GM12864 (cell line): ENCODE measurements at regions not wholly inside any gene's neighbourhood (a gene's known extent, or its start where the extent isn't known, plus 50 kb on each side); places are given as distances from the start of the nearest gene placed in this dataset.

Source experiments
- DNase-seq: peaks from one replicate; pipeline ENCODE4 v3.0.0-alpha.2; 2011; ENCODE audit warnings: low read depth
- H3K4me3 ChIP-seq: 2 replicates; pipeline ENCODE4 v1.5.1; 2011; ENCODE audit warnings: mild to moderate bottlenecking, low read depth, low read length, control low read depth
- CTCF ChIP-seq: IDR thresholded peaks from 2 replicates; pipeline ENCODE4 v1.5.1; 2011; ENCODE audit warnings: low read depth, mild to moderate bottlenecking, moderate library complexity, low read length, control low read depth, inconsistent platforms; ENCODE audit errors: missing control alignments

GRCh38 chr3:30527186-30527585 lies 79.2 kb upstream of the TGFBR2 start:
- DNase-seq: no peak
- TF ChIP-seq CTCF: no peak
- H3K4me3 ChIP-seq: no peak overlapping the region

- DNase-seq: no peak
- no peak for TF ChIP-seq CTCF
- H3K4me3 ChIP-seq: no peak overlapping the region
Observed at GRCh38 chr3:30527720-30528119, 78.7 kb upstream of the TGFBR2 start.

GRCh38 chr3:30530084-30530483 lies 76.3 kb upstream of the TGFBR2 start:
- H3K4me3 ChIP-seq: no peak overlapping the region
- no peak for TF ChIP-seq CTCF
- DNase-seq: no peak

GRCh38 chr3:30531017-30531570 lies 75.3 kb upstream of the TGFBR2 start:
- TF ChIP-seq CTCF: no peak
- DNase-seq: no peak
- no peak overlapping the region for H3K4me3 ChIP-seq

- no peak overlapping the region for H3K4me3 ChIP-seq
- DNase-seq: no peak
- TF ChIP-seq CTCF: no peak
Observed at GRCh38 chr3:30535525-30535924, 70.9 kb upstream of the TGFBR2 start.

- H3K4me3 ChIP-seq: no peak overlapping the region
- no peak for TF ChIP-seq CTCF
- DNase-seq: no peak
Observed at GRCh38 chr3:30538791-30539190, 67.6 kb upstream of the TGFBR2 start.

- TF ChIP-seq CTCF: no peak
- H3K4me3 ChIP-seq: no peak overlapping the region
- no peak for DNase-seq
Observed at GRCh38 chr3:30539206-30539605, 67.2 kb upstream of the TGFBR2 start.
